ENCODE measurements at regions not wholly inside any gene's neighbourhood (a gene's known extent, or its start where the extent isn't known, plus 50 kb on each side); places are given as distances from the start of the nearest gene placed in this dataset.

DNA sequence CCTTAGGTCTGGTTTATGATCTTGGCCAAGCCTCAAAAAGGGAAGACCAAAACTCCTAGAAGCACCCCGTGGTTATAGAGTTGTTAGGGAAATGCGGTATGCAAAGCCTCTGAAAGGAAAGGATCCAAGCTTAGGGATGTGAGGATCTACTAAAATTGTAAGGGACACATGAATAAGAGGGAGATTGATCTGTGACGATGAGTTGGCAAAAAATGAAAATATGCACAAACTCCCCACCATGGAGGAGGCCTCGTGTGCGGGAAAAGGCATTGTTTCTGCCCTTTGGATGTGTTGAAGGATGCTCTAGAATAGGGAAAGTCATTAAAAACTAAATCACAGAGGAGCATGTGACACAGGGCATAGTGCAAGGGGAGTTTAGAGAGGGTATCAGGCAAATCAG lies 88.7 kb upstream of the UBL3 start:
- TF ChIP-seq POLR2A (IDR thresholded peaks at IDR 0.05) (no peak), POLR2AphosphoS5 (IDR thresholded peaks at IDR 0.05; ENCODE audit: insufficient read depth in 1 of 2, low read depth in 1 of 2) (no peak)
- TF ChIP-seq, protein P1, sequence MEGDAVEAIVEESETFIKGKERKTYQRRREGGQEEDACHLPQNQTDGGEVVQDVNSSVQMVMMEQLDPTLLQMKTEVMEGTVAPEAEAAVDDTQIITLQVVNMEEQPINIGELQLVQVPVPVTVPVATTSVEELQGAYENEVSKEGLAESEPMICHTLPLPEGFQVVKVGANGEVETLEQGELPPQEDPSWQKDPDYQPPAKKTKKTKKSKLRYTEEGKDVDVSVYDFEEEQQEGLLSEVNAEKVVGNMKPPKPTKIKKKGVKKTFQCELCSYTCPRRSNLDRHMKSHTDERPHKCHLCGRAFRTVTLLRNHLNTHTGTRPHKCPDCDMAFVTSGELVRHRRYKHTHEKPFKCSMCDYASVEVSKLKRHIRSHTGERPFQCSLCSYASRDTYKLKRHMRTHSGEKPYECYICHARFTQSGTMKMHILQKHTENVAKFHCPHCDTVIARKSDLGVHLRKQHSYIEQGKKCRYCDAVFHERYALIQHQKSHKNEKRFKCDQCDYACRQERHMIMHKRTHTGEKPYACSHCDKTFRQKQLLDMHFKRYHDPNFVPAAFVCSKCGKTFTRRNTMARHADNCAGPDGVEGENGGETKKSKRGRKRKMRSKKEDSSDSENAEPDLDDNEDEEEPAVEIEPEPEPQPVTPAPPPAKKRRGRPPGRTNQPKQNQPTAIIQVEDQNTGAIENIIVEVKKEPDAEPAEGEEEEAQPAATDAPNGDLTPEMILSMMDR (IDR thresholded peaks at IDR 0.05): no peak
